GM18907 (cell line): ENCODE measurements at regions not wholly inside any gene's neighbourhood (a gene's known extent, or its start where the extent isn't known, plus 50 kb on each side); places are given as distances from the start of the nearest gene placed in this dataset.
"Not testable (repeated sequence)": the region's sequence is repeated elsewhere in the genome, so short reads cannot be mapped to it uniquely, and the experiment has no call there.

Experiments
- ATAC-seq: cut with Tn5 transposase; IDR thresholded peaks from one replicate; pipeline ENCODE4 v1.9.1; 2021; ENCODE audit warnings: mild to moderate bottlenecking, moderate library complexity; ENCODE audit not compliant: unreplicated experiment

DNA sequence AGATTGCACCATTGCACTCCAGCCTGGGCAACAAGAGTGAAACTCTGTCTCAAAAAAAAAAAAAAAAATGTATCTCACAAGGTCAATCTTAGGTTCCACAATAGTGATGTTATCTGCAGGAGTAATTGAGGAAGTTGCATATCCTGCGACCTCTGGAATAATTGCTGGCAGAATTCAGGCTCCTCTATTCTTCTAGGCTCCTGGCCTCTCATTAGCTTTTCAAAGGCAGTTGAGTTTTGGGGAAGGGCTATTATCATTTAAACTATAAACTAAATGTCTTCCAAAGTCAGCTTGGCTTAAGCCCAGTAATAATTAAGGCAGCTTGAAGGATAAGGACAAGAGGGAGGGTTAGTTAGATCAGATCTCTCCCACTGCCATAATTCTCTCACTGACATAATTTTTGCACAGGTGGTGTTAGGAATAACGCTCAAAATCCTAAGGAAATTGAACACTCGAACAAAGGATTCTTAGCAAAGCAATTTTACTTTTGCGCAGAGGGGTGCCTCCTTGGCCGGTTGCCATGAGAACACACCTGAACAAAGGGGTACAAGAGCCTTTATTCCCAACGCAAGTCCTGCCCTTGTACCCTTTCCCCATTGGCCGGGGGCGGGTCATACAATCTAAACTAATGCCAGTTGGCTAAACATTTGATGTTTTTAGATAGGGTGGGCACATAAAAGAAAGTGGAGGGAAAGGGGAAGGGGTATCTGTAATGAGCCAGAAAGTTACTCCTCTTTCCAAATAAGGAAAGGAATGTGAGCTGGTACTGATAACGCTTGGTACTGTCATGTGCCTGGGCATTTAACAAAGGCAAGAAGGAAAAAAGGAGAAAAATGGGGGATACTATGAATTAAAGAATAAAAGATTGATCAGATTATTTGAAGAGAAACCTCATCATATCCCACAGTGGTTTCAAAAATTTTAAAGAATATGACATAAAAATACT, 106.4 kb upstream of the CCNG1 start:
- ATAC-seq, result no peak

- ATAC-seq, result not testable (repeated sequence)
Measured at GRCh38 chr5:163336074-163336473, 101.3 kb upstream of the CCNG1 start.

- no peak for ATAC-seq
Measured at GRCh38 chr5:163339148-163339547, 98.2 kb upstream of the CCNG1 start.

DNA sequence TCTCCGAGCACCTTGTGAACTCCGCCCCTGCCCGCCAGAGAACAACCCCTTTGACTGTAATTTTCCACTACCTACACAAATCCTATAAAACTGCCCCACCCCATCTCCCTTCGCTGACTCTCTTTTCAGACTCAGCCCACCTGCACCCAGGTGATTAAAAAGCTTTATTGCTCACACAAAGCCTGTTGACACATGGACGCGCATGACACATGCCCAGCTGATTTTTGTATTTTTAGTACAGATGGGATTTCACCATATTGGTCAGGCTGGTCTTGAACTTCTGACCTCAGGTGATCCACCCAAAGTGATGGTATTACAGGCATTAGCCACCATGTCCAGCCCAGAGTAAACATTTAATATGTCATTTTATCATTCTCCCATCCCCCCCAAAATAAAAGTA, 97.0 kb upstream of the CCNG1 start:
- ATAC-seq, result not testable (repeated sequence)

DNA sequence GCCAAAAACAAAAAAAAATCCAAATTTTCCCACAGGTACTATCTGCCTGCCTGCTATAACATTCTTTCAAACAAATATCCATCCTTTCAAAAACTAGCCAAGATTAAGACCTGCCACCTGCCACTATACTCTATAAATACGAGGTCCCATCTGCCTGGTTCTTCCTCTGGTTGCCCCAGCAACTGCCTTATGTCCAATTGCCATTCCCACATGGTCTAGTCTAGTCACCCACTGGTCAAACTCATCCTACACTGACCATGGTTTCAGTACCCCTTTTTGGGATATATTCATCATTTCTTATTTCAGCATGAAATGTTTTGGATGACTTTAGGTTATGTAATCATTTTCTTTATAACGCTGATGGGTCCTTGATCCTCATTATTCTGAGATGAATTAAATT, 95.1 kb upstream of the CCNG1 start:
- no peak for ATAC-seq

- no peak for ATAC-seq
Measured at GRCh38 chr5:163345216-163345615, 92.2 kb upstream of the CCNG1 start.

DNA sequence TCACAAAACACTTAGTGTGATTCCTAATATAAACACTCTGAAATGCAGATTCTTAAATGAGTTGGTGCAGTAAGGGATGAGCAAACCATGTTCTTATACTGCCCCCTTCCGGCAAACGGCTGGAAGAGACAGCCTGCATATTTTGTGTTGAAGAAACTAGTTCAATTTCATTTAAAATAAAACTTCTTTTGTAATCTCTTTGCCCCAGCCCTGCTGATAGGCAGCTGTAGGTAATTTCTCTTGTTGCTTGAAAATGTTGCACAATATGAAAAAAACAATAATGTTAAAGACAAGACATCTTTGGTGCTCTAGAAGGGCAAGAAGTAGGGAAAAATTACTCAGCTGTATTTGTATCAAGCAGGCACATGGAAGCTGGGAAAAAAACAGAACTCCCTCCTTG, 89.7 kb upstream of the CCNG1 start:
- ATAC-seq, result peak; percentile 79

DNA sequence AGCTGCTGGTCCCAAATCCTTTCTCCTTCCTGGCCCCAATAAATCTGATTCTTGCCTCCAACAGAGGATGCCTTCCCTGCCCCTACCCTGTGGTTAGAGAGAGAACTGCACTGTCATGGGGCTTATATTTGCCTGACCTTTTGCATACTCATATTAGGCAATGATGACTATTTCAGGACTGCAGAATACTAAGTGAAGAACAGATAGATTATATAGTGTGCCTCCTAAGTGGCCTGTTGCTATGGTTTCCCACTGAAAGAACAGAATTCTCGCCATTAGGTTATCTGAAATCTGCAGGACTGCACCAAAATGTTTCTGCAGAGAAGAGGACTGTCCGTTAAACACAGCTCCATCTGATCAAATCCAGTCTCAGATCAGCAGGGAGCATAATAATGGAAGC, 87.3 kb upstream of the CCNG1 start:
- peak; percentile 35 for ATAC-seq

- ATAC-seq, result no peak
Measured at GRCh38 chr5:163352531-163352930, 84.9 kb upstream of the CCNG1 start.

GRCh38 chr5:163355811-163356210, 81.6 kb upstream of the CCNG1 start:
- ATAC-seq, result not testable (repeated sequence)

DNA sequence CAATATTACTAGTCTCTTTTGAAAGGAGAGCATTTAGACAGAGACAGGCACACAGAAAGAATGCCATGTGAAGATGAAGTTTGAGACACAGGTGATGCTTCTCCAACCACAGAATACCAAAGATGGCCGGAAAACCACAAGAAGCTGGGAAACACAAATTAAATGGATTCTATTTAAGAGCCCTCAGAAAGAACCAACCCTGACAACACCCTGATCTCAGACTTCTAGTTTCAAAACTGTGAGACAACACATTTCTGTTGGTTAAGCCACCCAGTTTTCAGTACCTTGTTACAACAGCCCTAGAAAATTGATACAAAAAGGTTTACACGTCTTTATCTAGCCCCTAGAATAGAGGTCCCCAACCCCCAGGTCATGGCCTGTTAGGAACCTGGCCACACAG, 79.8 kb upstream of the CCNG1 start:
- ATAC-seq, result no peak

DNA sequence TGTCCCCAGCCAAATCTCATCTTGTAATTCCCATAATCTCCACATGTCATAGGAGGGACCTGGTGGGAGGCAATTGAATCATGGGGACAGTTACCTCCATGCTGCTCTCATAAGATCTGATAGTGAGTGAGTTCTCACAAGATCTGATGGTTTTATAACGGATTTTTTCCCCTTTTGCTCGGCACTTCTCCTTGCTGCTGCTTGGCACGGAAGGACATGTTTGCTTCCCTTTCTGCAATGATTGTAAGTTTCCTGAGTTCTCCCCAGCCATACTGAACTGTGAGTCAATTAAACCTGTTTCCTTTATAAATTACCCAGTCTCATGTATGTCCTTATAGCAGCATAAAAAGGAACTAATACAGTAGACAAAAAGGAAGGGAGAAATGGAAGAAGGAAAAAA, 76.7 kb upstream of the CCNG1 start:
- ATAC-seq, result no peak

GRCh38 chr5:163361450-163361849, 75.9 kb upstream of the CCNG1 start:
- ATAC-seq, result no peak

GRCh38 chr5:163362840-163363371, 74.5 kb upstream of the CCNG1 start:
- ATAC-seq, result peak; percentile 61

DNA sequence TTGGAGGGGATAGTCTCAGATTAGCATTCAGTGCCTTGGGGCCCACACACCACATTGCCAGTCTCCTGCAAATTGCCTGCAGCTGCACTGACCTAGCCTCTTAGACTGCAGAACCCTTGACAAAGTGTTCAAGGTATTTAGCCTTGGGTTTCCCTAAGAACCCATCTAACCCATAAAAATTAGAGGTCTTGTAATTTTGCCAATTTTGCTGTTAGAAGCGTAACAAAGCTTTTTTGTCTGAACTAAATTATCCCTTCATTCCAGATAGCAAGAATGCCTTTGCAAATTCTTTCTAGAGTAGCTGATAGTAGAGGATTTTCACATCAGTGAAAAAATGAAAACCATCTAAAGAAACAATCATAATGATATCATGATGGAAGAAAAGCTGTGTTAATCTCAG, 74.0 kb upstream of the CCNG1 start:
- peak; percentile 31 for ATAC-seq

GRCh38 chr5:163366757-163367156, 70.6 kb upstream of the CCNG1 start:
- ATAC-seq, result no peak

DNA sequence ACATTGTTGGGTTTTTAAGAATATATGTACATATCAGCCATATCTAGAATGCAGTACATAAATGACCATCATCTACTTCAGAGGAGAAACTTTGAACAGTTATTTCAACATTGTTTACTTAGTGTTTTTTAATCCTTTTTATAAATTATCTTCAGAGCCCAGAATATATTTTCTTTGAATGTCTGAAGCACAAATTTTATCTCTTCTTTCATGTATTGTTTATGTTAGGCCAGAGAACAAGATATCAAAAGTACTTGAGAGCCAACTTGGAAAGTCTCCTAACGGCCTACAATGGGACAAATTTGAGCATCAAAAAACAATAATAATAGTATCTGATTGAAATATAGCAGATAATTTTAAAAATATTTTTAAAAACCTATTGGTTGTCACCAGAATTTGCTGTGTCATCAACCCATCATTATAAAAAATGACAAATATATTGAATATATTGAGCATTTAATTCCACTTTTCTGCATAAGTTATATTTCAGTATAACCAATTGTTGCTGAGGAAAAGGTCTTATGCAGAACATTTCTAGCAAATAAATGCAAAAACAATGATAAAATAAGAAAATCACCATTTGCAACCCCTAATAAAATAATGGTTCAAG, 67.5 kb upstream of the CCNG1 start:
- no peak for ATAC-seq

DNA sequence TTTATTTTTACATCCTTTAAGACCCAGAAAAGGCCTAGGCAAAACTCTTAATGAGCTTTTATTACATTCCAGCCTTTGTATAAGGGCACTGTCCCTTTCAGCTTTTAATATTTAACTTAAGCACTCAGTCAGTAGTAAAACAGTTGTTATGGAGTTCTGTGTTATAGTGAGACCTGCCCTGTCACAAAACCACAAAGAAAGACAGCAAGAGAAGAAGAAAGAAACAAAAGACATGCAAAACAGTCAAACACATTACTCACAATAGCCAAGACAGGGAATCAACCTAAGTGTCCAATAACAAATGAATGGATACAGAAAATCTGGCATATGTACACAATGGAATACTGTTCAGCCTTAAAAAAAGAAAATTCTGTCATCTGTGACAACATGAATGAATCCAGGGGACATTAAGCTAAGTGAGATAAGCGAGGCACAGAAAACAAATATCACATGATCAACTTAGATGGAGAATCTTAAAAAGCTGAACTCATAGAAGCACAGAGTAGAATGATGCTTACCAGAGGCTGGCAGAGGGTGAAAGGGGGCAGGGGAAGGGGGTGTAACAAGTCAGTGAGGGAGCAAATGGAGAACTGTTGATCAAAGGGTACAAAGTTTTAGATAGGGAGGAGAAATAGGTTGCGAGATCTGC, 63.8 kb upstream of the CCNG1 start:
- ATAC-seq, result peak; percentile 61

DNA sequence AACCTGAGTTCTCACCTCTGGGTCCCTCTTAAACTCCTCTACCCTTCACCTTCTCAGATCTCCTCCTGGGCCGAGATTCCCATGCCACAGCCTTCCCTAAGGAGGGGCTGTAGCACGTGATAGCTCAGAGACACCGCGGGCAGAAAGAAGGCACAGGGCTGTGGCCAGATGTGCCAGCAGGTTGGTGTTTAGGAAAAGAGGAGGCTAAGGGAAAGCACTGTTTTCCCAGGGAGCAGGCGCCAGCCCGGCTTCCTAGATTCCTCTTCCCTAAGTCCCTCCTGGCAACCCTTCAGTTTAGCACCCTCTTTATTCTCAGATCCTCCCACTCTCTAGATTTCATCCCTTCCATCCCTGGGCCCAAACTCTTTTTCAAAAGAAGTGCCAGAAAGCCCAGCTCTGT, 59.4 kb upstream of the CCNG1 start:
- no peak for ATAC-seq

DNA sequence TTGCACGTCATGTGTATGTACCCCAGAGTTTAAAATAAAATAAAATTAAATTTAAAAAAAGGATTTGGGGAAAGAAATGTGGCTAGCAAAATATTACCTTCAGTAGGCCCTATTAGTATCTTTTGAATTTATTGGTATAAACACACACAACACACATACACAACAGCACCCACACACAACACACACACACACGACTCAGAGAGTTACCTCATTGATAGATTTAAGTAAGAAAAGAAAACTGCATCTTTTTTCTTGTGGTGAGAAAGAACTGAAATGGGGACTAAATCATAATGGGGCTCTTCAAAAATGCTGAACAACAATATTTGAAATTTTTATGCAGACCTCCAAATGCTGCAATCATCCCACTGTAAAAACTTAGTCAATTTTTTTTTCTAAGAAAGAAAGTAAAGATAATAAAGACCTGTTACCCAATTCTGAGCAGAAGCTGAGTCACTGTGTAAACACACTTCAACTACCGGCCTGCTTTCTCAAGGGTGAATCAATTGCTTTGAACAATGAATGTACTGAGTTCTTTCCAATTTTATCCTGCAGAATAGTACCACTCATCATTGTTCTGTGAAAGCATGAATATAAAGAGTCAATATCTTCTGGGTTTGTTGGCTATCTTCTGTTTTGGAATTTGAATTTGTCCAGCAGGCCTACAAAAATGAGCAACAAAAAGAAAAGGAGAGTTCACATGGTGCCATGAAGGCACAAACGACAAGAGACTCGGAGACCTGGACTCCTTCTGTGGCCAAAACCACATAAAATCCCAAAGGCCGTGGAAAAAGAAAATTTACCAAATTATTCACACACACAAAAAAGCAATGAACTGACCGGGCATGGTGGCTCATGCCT, 57.9 kb upstream of the CCNG1 start:
- ATAC-seq, result no peak

DNA sequence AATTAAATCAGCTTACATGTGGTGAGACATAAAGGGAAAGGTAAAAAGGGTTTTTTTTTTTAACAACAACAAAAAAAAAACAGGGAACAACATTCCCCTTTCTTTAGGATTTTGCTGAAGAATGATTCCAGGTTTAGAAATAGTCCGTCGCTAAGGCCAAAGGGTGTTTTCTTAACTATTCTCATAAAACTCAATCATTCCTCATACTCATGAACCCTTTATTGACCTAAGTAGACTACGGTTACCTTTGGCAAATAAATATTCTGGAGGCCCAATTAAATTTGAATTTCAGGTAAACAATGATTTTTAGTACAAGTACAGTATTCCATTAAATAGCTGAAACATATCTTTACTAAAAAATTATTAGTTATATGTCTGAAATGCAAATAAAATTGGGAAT, 55.6 kb upstream of the CCNG1 start:
- no peak for ATAC-seq
